COLO668 (cell line): ENCODE measurements at regions not wholly inside any gene's neighbourhood (a gene's known extent, or its start where the extent isn't known, plus 50 kb on each side); places are given as distances from the start of the nearest gene placed in this dataset.

Source experiments
- DNase-seq: peaks from one replicate; lab custom pipeline; 2025; ENCODE audit not compliant: unreplicated experiment; lab: John Stamatoyannopoulos, UW

GRCh38 chr21:25384782-25385181, 222.5 kb downstream of the MRPL39 start:
- no peak for DNase-seq

- no peak for DNase-seq
Observed at GRCh38 chr21:25383545-25383944, 223.7 kb downstream of the MRPL39 start.

- no peak for DNase-seq
Observed at GRCh38 chr21:25381936-25382452, 225.3 kb downstream of the MRPL39 start.

- no peak for DNase-seq
Observed at GRCh38 chr21:25375675-25376074, 231.6 kb downstream of the MRPL39 start.

GRCh38 chr21:25373126-25374082, 233.9 kb downstream of the MRPL39 start:
- DNase-seq, result no peak

- no peak for DNase-seq
Observed at GRCh38 chr21:25371841-25372425, 235.3 kb downstream of the MRPL39 start.

GRCh38 chr21:25370311-25370744, 237.0 kb downstream of the MRPL39 start:
- no peak for DNase-seq

- no peak for DNase-seq
Observed at GRCh38 chr21:25369524-25370300, 237.6 kb downstream of the MRPL39 start.

GRCh38 chr21:25368531-25368930, 238.8 kb downstream of the MRPL39 start:
- DNase-seq, result no peak

GRCh38 chr21:25366116-25366515, 241.2 kb downstream of the MRPL39 start:
- DNase-seq, result no peak

- no peak for DNase-seq
Observed at GRCh38 chr21:25362375-25363267, 244.7 kb downstream of the MRPL39 start.

- DNase-seq, result no peak
Observed at GRCh38 chr21:25361765-25362164, 245.5 kb downstream of the MRPL39 start.

- DNase-seq, result no peak
Observed at GRCh38 chr21:25361097-25361496, 246.2 kb downstream of the MRPL39 start.

- DNase-seq, result no peak
Observed at GRCh38 chr21:25360593-25360992, 246.7 kb downstream of the MRPL39 start.

GRCh38 chr21:25359724-25360123, 247.6 kb downstream of the MRPL39 start:
- no peak for DNase-seq

GRCh38 chr21:25350056-25350455, 257.2 kb downstream of the MRPL39 start:
- DNase-seq, result peak; percentile 16

GRCh38 chr21:25343774-25344545, 263.3 kb downstream of the MRPL39 start:
- DNase-seq, result no peak

- DNase-seq, result no peak
Observed at GRCh38 chr21:25342816-25343215, 264.5 kb downstream of the MRPL39 start.

GRCh38 chr21:25341981-25342380, 265.3 kb downstream of the MRPL39 start:
- no peak for DNase-seq

- DNase-seq, result no peak
Observed at GRCh38 chr21:25338415-25338814, 268.9 kb downstream of the MRPL39 start.
